Activated CD4-positive, alpha-beta T cell treated with anti-CD3 and anti-CD28 coated beads for 36 hours (primary cell): ENCODE measurements at regions not wholly inside any gene's neighbourhood (a gene's known extent, or its start where the extent isn't known, plus 50 kb on each side); places are given as distances from the start of the nearest gene placed in this dataset.

ENCODE experiments used
- ATAC-seq: fragments of 200-7000 bp; cut with Tn5 transposase; one replicate; pipeline ENCODE4 v1.10.0; 2021; ENCODE audit warnings: mild to moderate bottlenecking, moderate library complexity
- CTCF ChIA-PET: fragments of 350-600 bp; sonication (Branson Sonifier 250); formaldehyde crosslinking; loops from one replicate; lab custom pipeline; 2021; ENCODE audit warnings: antibody characterized with exemption; lab: Charles Lee
- POLR2A ChIA-PET: fragments of 350-600 bp; sonication (Branson Sonifier 250); formaldehyde crosslinking; loops from one replicate; lab custom pipeline; 2021; ENCODE audit warnings: antibody characterized with exemption, inconsistent platforms; lab: Charles Lee
- DNase-seq: peaks from one replicate; pipeline ENCODE4 v3.0.0-alpha.2; 2020
- H3K27ac Mint-ChIP-seq: one replicate; pipeline ENCODE4 v1.8.0; 2021; ENCODE audit warnings: mixed read lengths
- H3K27me3 Mint-ChIP-seq: one replicate; pipeline ENCODE4 v1.8.0; 2021; ENCODE audit warnings: mixed read lengths
- H3K36me3 Mint-ChIP-seq: one replicate; pipeline ENCODE4 v1.8.0; 2021; ENCODE audit warnings: low read depth, mixed read lengths
- H3K4me1 Mint-ChIP-seq: one replicate; pipeline ENCODE4 v1.8.0; 2021; ENCODE audit warnings: mixed read lengths
- H3K4me3 Mint-ChIP-seq: one replicate; pipeline ENCODE4 v1.8.0; 2021; ENCODE audit warnings: mild to moderate bottlenecking, moderate library complexity, mixed read lengths
- H3K9me3 Mint-ChIP-seq: one replicate; pipeline ENCODE4 v1.8.0; 2021; ENCODE audit warnings: low read depth, mixed read lengths
- intact Hi-C, 2 experiments: fragments of 100-400 bp; cut with DNase I in 1 of 2; cut with micrococcal nuclease in 1 of 2; formaldehyde crosslinking; loops; one replicate each; pipeline versions ENCODE4 v1.14.2 to v1.15.1; 2022 to 2024; cut with DNase I, micrococcal nuclease

GRCh38 chr1:184299406-184299790 lies 87.4 kb upstream of the C1orf21 start:
- POLR2A ChIA-PET, result interaction anchor here (0.7 kb wide), 1 partner anchor 191 kb away, joined by 3 read pairs; no protein-coding TSS in a partner anchor
- H3K27me3 Mint-ChIP-seq, result peaks cover 8% of the 10 kb centered on the region
- intact Hi-C loops, result no loop called here
- ATAC-seq (no peak), DNase-seq (no peak)
- no peaks in the 10 kb centered on the region for H3K4me1 Mint-ChIP-seq
- CTCF ChIA-PET, result no interaction called here
- no peak overlapping the region for H3K27ac Mint-ChIP-seq
- H3K9me3 Mint-ChIP-seq, result peaks cover 2% of the 10 kb centered on the region
- no peaks in the 10 kb centered on the region for H3K36me3 Mint-ChIP-seq
- H3K4me3 Mint-ChIP-seq, result no peak overlapping the region

- Mint-ChIP-seq H3K27me3 (peaks cover 7% of the 10 kb centered on the region), H3K36me3 (no peaks in the 10 kb centered on the region), H3K4me3 (no peak overlapping the region), H3K27ac (no peak overlapping the region), H3K4me1 (no peaks in the 10 kb centered on the region), H3K9me3 (peaks cover 2% of the 10 kb centered on the region)
- POLR2A ChIA-PET, result interaction anchor here (0.7 kb wide), 1 partner anchor 191 kb away, joined by 3 read pairs; no protein-coding TSS in a partner anchor
- intact Hi-C loops, result no loop called here
- DNase-seq (no peak), ATAC-seq (no peak)
- CTCF ChIA-PET, result no interaction called here
These were observed 87.0 kb upstream of the C1orf21 start for GRCh38 chr1:184299796-184300195.

- Mint-ChIP-seq H3K4me3 (no peak overlapping the region), H3K4me1 (no peaks in the 10 kb centered on the region), H3K27ac (no peak overlapping the region), H3K36me3 (no peaks in the 10 kb centered on the region), H3K9me3 (peaks cover 2% of the 10 kb centered on the region), H3K27me3 (peaks cover 7% of the 10 kb centered on the region)
- POLR2A ChIA-PET, result no interaction called here
- no peak for DNase-seq
- CTCF ChIA-PET, result no interaction called here
- intact Hi-C loops, result no loop called here
- no peak for ATAC-seq
These were observed 86.4 kb upstream of the C1orf21 start for GRCh38 chr1:184300446-184300845.

- H3K9me3 Mint-ChIP-seq, result peaks cover 2% of the 10 kb centered on the region
- ChIA-PET POLR2A (no interaction called here), CTCF (no interaction called here)
- intact Hi-C loops, result no loop called here
- no peak for ATAC-seq
- peaks cover 7% of the 10 kb centered on the region for H3K27me3 Mint-ChIP-seq
- DNase-seq, result no peak
- no peak overlapping the region for H3K4me3 Mint-ChIP-seq
- no peak overlapping the region for H3K27ac Mint-ChIP-seq
- no peaks in the 10 kb centered on the region for H3K4me1 Mint-ChIP-seq
- H3K36me3 Mint-ChIP-seq, result no peaks in the 10 kb centered on the region
These were observed 85.6 kb upstream of the C1orf21 start for GRCh38 chr1:184301227-184301626.

- POLR2A ChIA-PET, result interaction anchor here (0.7 kb wide), 1 partner anchor 178 kb away, joined by 4 read pairs; no protein-coding TSS in a partner anchor
- intact Hi-C loops, result no loop called here
- DNase-seq (no peak), ATAC-seq (no peak)
- CTCF ChIA-PET, result no interaction called here
- H3K36me3 Mint-ChIP-seq, result no peaks in the 10 kb centered on the region
- no peak overlapping the region for H3K27ac Mint-ChIP-seq
- peaks cover 2% of the 10 kb centered on the region for H3K9me3 Mint-ChIP-seq
- H3K4me1 Mint-ChIP-seq, result no peaks in the 10 kb centered on the region
- H3K4me3 Mint-ChIP-seq, result no peak overlapping the region
- H3K27me3 Mint-ChIP-seq, result peaks cover 6% of the 10 kb centered on the region
These were observed 84.5 kb upstream of the C1orf21 start for GRCh38 chr1:184302346-184302745.

GRCh38 chr1:184310157-184310819 lies 76.5 kb upstream of the C1orf21 start:
- ChIA-PET CTCF (interaction anchor here (0.6 kb wide), 1 partner anchor 172 kb away, joined by 3 read pairs; no protein-coding TSS in a partner anchor), POLR2A (no interaction called here)
- intact Hi-C loops, result no loop called here
- no peak overlapping the region for H3K27ac Mint-ChIP-seq
- no peaks in the 10 kb centered on the region for H3K9me3 Mint-ChIP-seq
- H3K4me1 Mint-ChIP-seq, result no peaks in the 10 kb centered on the region
- no peak overlapping the region for H3K4me3 Mint-ChIP-seq
- H3K27me3 Mint-ChIP-seq, result peaks cover 6% of the 10 kb centered on the region
- no peaks in the 10 kb centered on the region for H3K36me3 Mint-ChIP-seq
- DNase-seq (no peak), ATAC-seq (no peak)

GRCh38 chr1:184311580-184311979 lies 75.2 kb upstream of the C1orf21 start:
- H3K27ac Mint-ChIP-seq, result no peak overlapping the region
- ChIA-PET CTCF (no interaction called here), POLR2A (no interaction called here)
- DNase-seq (no peak), ATAC-seq (no peak)
- H3K27me3 Mint-ChIP-seq, result peaks cover 10% of the 10 kb centered on the region
- intact Hi-C loops, result no loop called here
- no peak overlapping the region for H3K4me3 Mint-ChIP-seq
- no peaks in the 10 kb centered on the region for H3K9me3 Mint-ChIP-seq
- no peaks in the 10 kb centered on the region for H3K4me1 Mint-ChIP-seq
- no peaks in the 10 kb centered on the region for H3K36me3 Mint-ChIP-seq

- DNase-seq (no peak), ATAC-seq (no peak)
- H3K27me3 Mint-ChIP-seq, result peaks cover 10% of the 10 kb centered on the region
- H3K27ac Mint-ChIP-seq, result no peak overlapping the region
- POLR2A ChIA-PET, result no interaction called here
- no peaks in the 10 kb centered on the region for H3K4me1 Mint-ChIP-seq
- H3K36me3 Mint-ChIP-seq, result no peaks in the 10 kb centered on the region
- intact Hi-C loops, result no loop called here
- no peak overlapping the region for H3K4me3 Mint-ChIP-seq
- CTCF ChIA-PET, result no interaction called here
- H3K9me3 Mint-ChIP-seq, result no peaks in the 10 kb centered on the region
These were observed 71.6 kb upstream of the C1orf21 start for GRCh38 chr1:184315254-184315653.

GRCh38 chr1:184319879-184320278 lies 67.0 kb upstream of the C1orf21 start:
- Mint-ChIP-seq H3K4me3 (no peak overlapping the region), H3K4me1 (no peaks in the 10 kb centered on the region), H3K9me3 (no peaks in the 10 kb centered on the region), H3K36me3 (no peaks in the 10 kb centered on the region), H3K27ac (no peak overlapping the region), H3K27me3 (peaks cover 11% of the 10 kb centered on the region)
- ChIA-PET CTCF (no interaction called here), POLR2A (no interaction called here)
- intact Hi-C loops, result no loop called here
- DNase-seq (no peak), ATAC-seq (no peak)

- Mint-ChIP-seq H3K27ac (no peak overlapping the region), H3K9me3 (no peaks in the 10 kb centered on the region), H3K36me3 (no peaks in the 10 kb centered on the region), H3K4me1 (no peaks in the 10 kb centered on the region), H3K27me3 (peaks cover 7% of the 10 kb centered on the region), H3K4me3 (no peak overlapping the region)
- ATAC-seq (no peak), DNase-seq (no peak)
- intact Hi-C loops, result no loop called here
- POLR2A ChIA-PET, result no interaction called here
- CTCF ChIA-PET, result no interaction called here
These were observed 64.6 kb upstream of the C1orf21 start for GRCh38 chr1:184322253-184322652.

GRCh38 chr1:184324972-184325371 lies 61.9 kb upstream of the C1orf21 start:
- DNase-seq (no peak), ATAC-seq (no peak)
- ChIA-PET CTCF (no interaction called here), POLR2A (no interaction called here)
- Mint-ChIP-seq H3K4me1 (no peaks in the 10 kb centered on the region), H3K27ac (no peak overlapping the region), H3K9me3 (no peaks in the 10 kb centered on the region), H3K36me3 (no peaks in the 10 kb centered on the region), H3K4me3 (no peak overlapping the region), H3K27me3 (peaks cover 8% of the 10 kb centered on the region)
- intact Hi-C loops, result no loop called here

GRCh38 chr1:184326278-184326677 lies 60.6 kb upstream of the C1orf21 start:
- no peak for DNase-seq
- Mint-ChIP-seq H3K36me3 (no peaks in the 10 kb centered on the region), H3K27ac (no peak overlapping the region), H3K4me1 (no peaks in the 10 kb centered on the region), H3K9me3 (no peaks in the 10 kb centered on the region), H3K4me3 (no peak overlapping the region), H3K27me3 (peaks cover 8% of the 10 kb centered on the region)
- POLR2A ChIA-PET, result no interaction called here
- intact Hi-C loops, result no loop called here
- CTCF ChIA-PET, result no interaction called here
- ATAC-seq, result no peak
